GM19467 (cell line): ENCODE measurements at regions not wholly inside any gene's neighbourhood (a gene's known extent, or its start where the extent isn't known, plus 50 kb on each side); places are given as distances from the start of the nearest gene placed in this dataset.

Experiments used
- ATAC-seq: cut with Tn5 transposase; IDR thresholded peaks from one replicate; pipeline ENCODE4 v1.9.1; 2021; ENCODE audit warnings: mild to moderate bottlenecking, moderate library complexity; ENCODE audit not compliant: unreplicated experiment

- no peak for ATAC-seq
Measured at GRCh38 chr2:147520817-147521216, 324.0 kb upstream of the ACVR2A start.

GRCh38 chr2:147519178-147519577, 325.7 kb upstream of the ACVR2A start:
- ATAC-seq, result no peak

- no peak for ATAC-seq
Measured at GRCh38 chr2:147515213-147515612, 329.6 kb upstream of the ACVR2A start.

GRCh38 chr2:147512206-147512605, 332.6 kb upstream of the ACVR2A start:
- no peak for ATAC-seq

- ATAC-seq, result no peak
Measured at GRCh38 chr2:147511491-147511948, 333.3 kb upstream of the ACVR2A start.

- no peak for ATAC-seq
Measured at GRCh38 chr2:147509821-147510220, 335.0 kb upstream of the ACVR2A start.

GRCh38 chr2:147506889-147507288, 337.9 kb upstream of the ACVR2A start:
- no peak for ATAC-seq

- ATAC-seq, result no peak
Measured at GRCh38 chr2:147502711-147503290, 342.0 kb upstream of the ACVR2A start.

- no peak for ATAC-seq
Measured at GRCh38 chr2:147501968-147502367, 342.9 kb upstream of the ACVR2A start.

- ATAC-seq, result no peak
Measured at GRCh38 chr2:147500819-147501395, 343.9 kb upstream of the ACVR2A start.

GRCh38 chr2:147500229-147500628, 344.6 kb upstream of the ACVR2A start:
- ATAC-seq, result no peak

GRCh38 chr2:147499785-147500184, 345.0 kb upstream of the ACVR2A start:
- ATAC-seq, result no peak

GRCh38 chr2:147495734-147496133, 349.1 kb upstream of the ACVR2A start:
- ATAC-seq, result no peak

GRCh38 chr2:147492471-147492870, 352.4 kb upstream of the ACVR2A start:
- ATAC-seq, result no peak

GRCh38 chr2:147491506-147491905, 353.3 kb upstream of the ACVR2A start:
- ATAC-seq, result no peak

GRCh38 chr2:147490401-147491261, 354.2 kb upstream of the ACVR2A start:
- no peak for ATAC-seq

- no peak for ATAC-seq
Measured at GRCh38 chr2:147488472-147488871, 356.4 kb upstream of the ACVR2A start.

GRCh38 chr2:147487978-147488289, 356.9 kb upstream of the ACVR2A start:
- no peak for ATAC-seq

- ATAC-seq, result no peak
Measured at GRCh38 chr2:147487286-147487977, 357.4 kb upstream of the ACVR2A start.

GRCh38 chr2:147485210-147485851, 359.5 kb upstream of the ACVR2A start:
- ATAC-seq, result no peak

- no peak for ATAC-seq
Measured at GRCh38 chr2:147483911-147484310, 360.9 kb upstream of the ACVR2A start.
